ENCODE measurements at regions not wholly inside any gene's neighbourhood (a gene's known extent, or its start where the extent isn't known, plus 50 kb on each side); places are given as distances from the start of the nearest gene placed in this dataset.

DNA sequence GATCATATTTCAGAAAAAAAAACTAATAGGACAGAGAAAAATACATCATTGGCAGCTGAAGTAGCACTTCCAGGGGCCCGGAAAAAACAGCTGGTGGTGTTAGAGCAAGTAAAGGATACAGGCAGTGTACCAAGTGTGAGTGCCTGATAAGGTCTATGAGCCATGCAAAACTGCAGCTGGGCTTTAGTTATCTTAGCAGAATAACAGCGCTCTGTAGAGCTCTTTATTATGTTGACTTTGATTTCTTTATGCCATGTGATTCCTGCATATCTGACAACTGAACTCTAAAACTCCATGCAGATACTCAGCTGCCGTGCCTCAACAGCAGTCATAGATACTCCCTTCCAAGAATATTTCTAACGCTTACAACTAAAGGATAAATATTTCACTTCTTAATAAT, 119.5 kb downstream of the CAAP1 start:
- DNase-seq (ENCODE audit: low spot score), result no peak
- in situ Hi-C loops (cut with MboI; ENCODE audit: low pct_unique_long_range_greater_than_20kb, low sequenced_read_pairs, unreplicated experiment), result no loop called here
- TF ChIP-seq CTCF (IDR thresholded peaks at IDR 0.05; ENCODE audit: extremely low read depth, insufficient read depth, missing control alignments), result no peak

DNA sequence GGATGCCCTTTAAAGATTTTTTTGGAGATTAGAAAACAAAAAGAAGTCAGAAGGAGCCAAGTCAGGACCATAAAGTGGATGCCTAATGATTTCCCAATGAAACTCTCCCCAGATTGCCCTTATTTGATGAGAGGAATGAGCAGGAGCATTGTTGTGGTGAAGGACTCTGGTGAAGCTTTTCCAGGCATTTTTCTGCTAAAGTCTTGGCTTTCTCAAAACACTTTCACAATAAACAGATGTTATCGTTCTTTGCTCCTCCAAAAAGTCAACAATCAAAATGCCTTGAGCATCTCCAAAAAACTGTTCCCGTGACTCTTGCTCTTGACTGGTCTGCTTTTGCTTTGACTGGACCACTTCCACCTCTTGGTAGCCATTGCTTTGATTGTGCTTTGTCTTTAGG, 121.8 kb downstream of the CAAP1 start:
- DNase-seq (ENCODE audit: low spot score), result no peak
- no peak for TF ChIP-seq CTCF (IDR thresholded peaks at IDR 0.05; ENCODE audit: extremely low read depth, insufficient read depth, missing control alignments)
- in situ Hi-C loops (cut with MboI; ENCODE audit: low pct_unique_long_range_greater_than_20kb, low sequenced_read_pairs, unreplicated experiment), result no loop called here

DNA sequence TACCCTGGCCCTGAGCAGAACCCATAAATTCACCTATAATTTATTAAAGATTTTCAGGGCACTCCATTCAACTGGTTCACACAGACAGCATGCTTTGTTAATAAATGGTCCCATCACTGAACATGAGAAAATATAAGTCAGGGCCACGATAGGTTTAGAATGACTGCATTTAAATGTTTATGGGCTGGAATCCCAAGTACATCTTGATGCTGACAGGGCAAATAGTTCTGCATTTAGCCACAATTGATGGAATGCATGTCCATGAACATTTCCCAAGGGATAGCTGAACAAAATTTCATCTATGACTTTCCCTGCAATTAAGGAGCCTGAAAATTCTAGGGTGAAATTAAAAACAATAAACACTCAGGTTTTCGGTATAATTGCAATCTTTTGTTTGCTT, 124.5 kb downstream of the CAAP1 start:
- in situ Hi-C loops (cut with MboI; ENCODE audit: low pct_unique_long_range_greater_than_20kb, low sequenced_read_pairs, unreplicated experiment), result no loop called here
- no peak for DNase-seq (ENCODE audit: low spot score)
- no peak for TF ChIP-seq CTCF (IDR thresholded peaks at IDR 0.05; ENCODE audit: extremely low read depth, insufficient read depth, missing control alignments)

- in situ Hi-C loops (cut with MboI; ENCODE audit: low pct_unique_long_range_greater_than_20kb, low sequenced_read_pairs, unreplicated experiment), result no loop called here
- DNase-seq (ENCODE audit: low spot score), result no peak
Observed at GRCh38 chr9:26760675-26761074, 131.9 kb downstream of the CAAP1 start.

GRCh38 chr9:26758655-26759054, 133.9 kb downstream of the CAAP1 start:
- no peak for DNase-seq (ENCODE audit: low spot score)
- no peak for TF ChIP-seq CTCF (IDR thresholded peaks at IDR 0.05; ENCODE audit: extremely low read depth, insufficient read depth, missing control alignments)
- in situ Hi-C loops (cut with MboI; ENCODE audit: low pct_unique_long_range_greater_than_20kb, low sequenced_read_pairs, unreplicated experiment), result no loop called here

More at GRCh38 chr9:26760675-26761074, 131.9 kb downstream of the CAAP1 start:
- TF ChIP-seq CTCF (IDR thresholded peaks at IDR 0.05; ENCODE audit: extremely low read depth, insufficient read depth, missing control alignments), result no peak

DNA sequence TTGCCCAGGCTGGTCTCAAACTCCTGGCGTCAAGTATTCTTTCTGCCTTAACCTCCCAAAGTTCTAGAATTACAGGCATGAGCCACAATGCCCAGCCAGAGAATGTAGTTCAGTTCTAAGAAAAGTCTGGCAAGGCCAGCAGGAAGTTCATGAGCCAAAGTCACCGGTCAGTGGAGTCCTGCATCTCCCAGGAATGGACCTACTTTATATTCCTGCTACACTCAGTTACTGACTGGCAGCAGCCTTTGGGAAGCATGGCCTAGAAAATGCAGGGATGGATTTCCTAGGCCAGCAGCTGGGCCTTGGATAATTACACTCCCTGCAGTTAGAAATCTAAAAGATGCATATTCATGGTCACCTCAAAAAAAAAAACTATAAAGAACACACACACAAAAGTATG, 135.7 kb downstream of the CAAP1 start:
- in situ Hi-C loops (cut with MboI; ENCODE audit: low pct_unique_long_range_greater_than_20kb, low sequenced_read_pairs, unreplicated experiment), result no loop called here
- no peak for DNase-seq (ENCODE audit: low spot score)
- no peak for TF ChIP-seq CTCF (IDR thresholded peaks at IDR 0.05; ENCODE audit: extremely low read depth, insufficient read depth, missing control alignments)

DNA sequence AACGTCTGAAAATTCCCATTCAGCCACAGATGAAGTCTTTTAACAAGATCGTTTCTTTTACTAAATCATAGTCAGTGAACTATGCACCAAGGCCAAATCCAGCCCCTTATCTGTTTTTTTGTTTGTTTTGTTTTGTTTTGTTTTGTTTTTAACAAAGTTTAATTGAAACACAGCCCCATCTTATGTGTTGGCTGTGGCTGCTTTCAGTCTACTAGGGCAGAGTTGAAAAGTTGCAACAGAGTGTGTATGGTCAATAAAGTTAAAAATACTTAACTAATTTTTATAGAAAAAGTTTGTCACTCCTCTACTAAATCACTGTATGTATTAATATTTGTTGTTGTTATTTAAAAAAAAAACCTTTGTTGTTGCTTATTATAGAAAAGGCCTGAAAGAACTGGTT, 137.1 kb downstream of the CAAP1 start:
- in situ Hi-C loops (cut with MboI; ENCODE audit: low pct_unique_long_range_greater_than_20kb, low sequenced_read_pairs, unreplicated experiment), result no loop called here
- no peak for TF ChIP-seq CTCF (IDR thresholded peaks at IDR 0.05; ENCODE audit: extremely low read depth, insufficient read depth, missing control alignments)
- no peak for DNase-seq (ENCODE audit: low spot score)

Measured in GM13977 (cell line).